Right lobe of liver (tissue), 6 donors: ENCODE measurements at regions not wholly inside any gene's neighbourhood (a gene's known extent, or its start where the extent isn't known, plus 50 kb on each side); places are given as distances from the start of the nearest gene placed in this dataset.

Experiments used
- ATAC-seq, 4 donors: fragments of 200-7000 bp; cut with Tn5 transposase; one replicate each; pipeline ENCODE4 v1.9.1; 2020; ENCODE audit warnings: mild to moderate bottlenecking in 4 of 4, moderate library complexity in 4 of 4
- DNase-seq, 3 donors: peaks; one replicate each; pipeline ENCODE4 v3.0.0-alpha.2; 2020
- H3K27ac ChIP-seq, 3 donors: fragments of 200-600 bp; one replicate each; pipeline ENCODE4 v1.8.0; 2022
- H3K27me3 ChIP-seq, 2 donors: fragments of 200-600 bp; one replicate each; pipeline ENCODE4 v1.8.0; 2022
- H3K36me3 ChIP-seq, 4 donors: fragments of 200-600 bp; sonication (generic) in 1 of 4; one replicate each; pipeline versions ENCODE4 v1.5.1 to v1.8.0; 2017 to 2022; ENCODE audit warnings: control low read depth in 1 of 4
- H3K4me1 ChIP-seq, 4 donors: fragments of 200-600 bp; sonication (generic) in 1 of 4; one replicate each; pipeline versions ENCODE4 v1.5.1 to v1.8.0; 2017 to 2022; ENCODE audit warnings: control low read depth in 1 of 4
- H3K4me3 ChIP-seq, 3 donors: fragments of 200-600 bp; one replicate each; pipeline ENCODE4 v1.8.0; 2022
- H3K9me3 ChIP-seq, 4 donors: fragments of 200-600 bp; sonication (generic) in 1 of 4; one replicate each; pipeline versions ENCODE4 v1.5.1 to v1.8.0; 2017 to 2022; ENCODE audit warnings: control low read depth in 1 of 4
- POLR2A ChIP-seq: fragments of 450-650 bp; IDR thresholded peaks from one replicate; pipeline ENCODE4 v1.6.1; 2017; ENCODE audit warnings: antibody characterized with exemption, mild to moderate bottlenecking
- WGBS: methylation state at CpG from one replicate; pipeline ENCODE4 v1.1.6; 2018; ENCODE audit warnings: low coverage, low lambda C conversion rate; ENCODE audit not compliant: insufficient coverage; ENCODE audit errors: missing lambda C conversion rate; 5-methylcytosine and 5-hydroxymethylcytosine counted together
- intact Hi-C, 2 donors: fragments of 100-400 bp; cut with DNase I; formaldehyde crosslinking; loops; one replicate each; pipeline versions ENCODE4 v1.11.2 to v1.14.1; 2022
- TF ChIP-seq, protein P1 (sequence below), 4 donors: fragments of 200-600 bp in 3 of 4; fragments of 450-650 bp in 1 of 4; IDR thresholded peaks; one replicate each; pipeline versions ENCODE4 v1.5.1 to v1.8.0; 2016 to 2022; ENCODE audit warnings: antibody characterized with exemption in 4 of 4, mild to moderate bottlenecking in 2 of 4
- donor health status: DM: no; HTN: yes; CAD: no.
- donor health status: DM: no; HTN: no; CAD: no.
- donor health status: DM: no; HTN: no; CAD: no.
- donor health status: DM: no; HTN: yes; CAD: no.
- donor health status: DM: no; HTN: yes; CAD: no.

DNA sequence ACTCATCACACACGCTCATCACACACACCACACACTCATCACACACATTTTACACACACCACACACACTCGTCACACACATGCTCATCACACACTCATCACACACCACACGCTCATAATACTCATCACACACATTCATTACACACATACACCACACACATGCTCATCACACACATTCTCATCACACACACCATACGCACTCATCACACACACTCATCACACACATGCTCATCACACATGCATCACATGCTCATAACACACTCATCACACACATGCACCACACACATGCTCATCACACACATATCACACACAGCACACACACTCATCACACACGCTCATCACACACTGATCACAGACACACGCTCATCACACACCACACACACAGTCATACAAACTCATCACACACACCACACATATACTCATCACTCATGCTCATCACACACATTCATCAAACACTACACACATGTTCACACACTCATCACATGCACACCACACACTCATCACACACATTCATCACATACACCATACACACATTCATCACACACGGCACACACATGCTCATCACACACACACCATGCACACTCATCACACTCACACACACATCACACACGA lies 247.1 kb upstream of the SGCG start:
- Histone ChIP-seq H3K9me3 (no peaks in the 10 kb centered on the region), H3K4me3 (no peak overlapping the region), H3K27me3 (no peaks in the 10 kb centered on the region), H3K36me3 (no peaks in the 10 kb centered on the region), H3K4me1 (no peaks in the 10 kb centered on the region), H3K27ac (no peak overlapping the region)
- TF ChIP-seq, protein P1, sequence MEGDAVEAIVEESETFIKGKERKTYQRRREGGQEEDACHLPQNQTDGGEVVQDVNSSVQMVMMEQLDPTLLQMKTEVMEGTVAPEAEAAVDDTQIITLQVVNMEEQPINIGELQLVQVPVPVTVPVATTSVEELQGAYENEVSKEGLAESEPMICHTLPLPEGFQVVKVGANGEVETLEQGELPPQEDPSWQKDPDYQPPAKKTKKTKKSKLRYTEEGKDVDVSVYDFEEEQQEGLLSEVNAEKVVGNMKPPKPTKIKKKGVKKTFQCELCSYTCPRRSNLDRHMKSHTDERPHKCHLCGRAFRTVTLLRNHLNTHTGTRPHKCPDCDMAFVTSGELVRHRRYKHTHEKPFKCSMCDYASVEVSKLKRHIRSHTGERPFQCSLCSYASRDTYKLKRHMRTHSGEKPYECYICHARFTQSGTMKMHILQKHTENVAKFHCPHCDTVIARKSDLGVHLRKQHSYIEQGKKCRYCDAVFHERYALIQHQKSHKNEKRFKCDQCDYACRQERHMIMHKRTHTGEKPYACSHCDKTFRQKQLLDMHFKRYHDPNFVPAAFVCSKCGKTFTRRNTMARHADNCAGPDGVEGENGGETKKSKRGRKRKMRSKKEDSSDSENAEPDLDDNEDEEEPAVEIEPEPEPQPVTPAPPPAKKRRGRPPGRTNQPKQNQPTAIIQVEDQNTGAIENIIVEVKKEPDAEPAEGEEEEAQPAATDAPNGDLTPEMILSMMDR (IDR thresholded peaks at IDR 0.05): no peak
- no peak for TF ChIP-seq POLR2A
- intact Hi-C loops: no loop called here
- ATAC-seq (no peak), DNase-seq (no peak)
- WGBS: 68% methylated on average over 8 of the region's 8 CpGs

DNA sequence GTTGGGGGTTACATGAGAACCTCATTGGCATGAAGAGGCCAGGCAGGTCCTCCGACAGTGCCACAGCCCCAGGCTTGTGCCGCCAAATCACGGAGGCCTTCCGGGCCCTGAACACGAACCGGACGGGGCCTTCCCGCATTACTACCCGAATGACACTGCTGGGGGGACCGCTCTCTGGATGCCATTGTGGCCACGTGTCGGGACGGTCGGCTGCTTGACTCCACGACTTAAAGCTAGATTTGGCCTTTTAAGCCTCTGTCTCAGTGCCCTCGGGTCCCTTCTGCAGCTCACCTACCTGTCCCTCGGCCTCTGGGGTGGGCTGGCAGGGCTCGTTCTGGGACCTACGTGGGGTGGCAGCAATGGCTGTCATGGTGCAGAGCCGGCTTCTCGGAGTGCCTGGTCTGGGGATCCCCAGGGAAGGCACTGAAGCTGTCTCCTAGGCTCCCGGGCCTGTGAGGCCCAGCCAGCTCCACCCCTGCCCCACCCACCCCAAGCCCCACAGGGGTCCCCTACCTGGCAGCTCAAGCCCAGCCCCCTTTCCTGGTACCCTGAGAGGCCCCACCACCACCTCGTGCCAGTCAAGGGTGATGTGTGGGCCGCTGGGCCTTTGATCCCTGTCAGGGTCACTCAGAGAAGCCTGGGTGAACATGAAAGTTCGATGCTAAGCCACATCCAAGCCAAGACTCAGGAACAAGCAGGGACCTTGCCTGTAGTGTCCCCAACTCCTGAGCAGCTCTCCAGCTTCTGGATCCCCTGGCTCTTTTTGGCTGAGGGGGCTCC lies 245.8 kb upstream of the SGCG start:
- H3K4me3 ChIP-seq: no peak overlapping the region
- H3K4me1 ChIP-seq: no peaks in the 10 kb centered on the region
- intact Hi-C loops: no loop called here
- 89% methylated on average over 6 of the region's 25 CpGs for WGBS
- no peaks in the 10 kb centered on the region for H3K36me3 ChIP-seq
- TF ChIP-seq, protein P1 (IDR thresholded peaks at IDR 0.05): no peak
- TF ChIP-seq POLR2A: no peak
- DNase-seq: no peak
- no peak for ATAC-seq
- H3K9me3 ChIP-seq: no peaks in the 10 kb centered on the region
- H3K27me3 ChIP-seq: no peaks in the 10 kb centered on the region
- no peak overlapping the region for H3K27ac ChIP-seq

DNA sequence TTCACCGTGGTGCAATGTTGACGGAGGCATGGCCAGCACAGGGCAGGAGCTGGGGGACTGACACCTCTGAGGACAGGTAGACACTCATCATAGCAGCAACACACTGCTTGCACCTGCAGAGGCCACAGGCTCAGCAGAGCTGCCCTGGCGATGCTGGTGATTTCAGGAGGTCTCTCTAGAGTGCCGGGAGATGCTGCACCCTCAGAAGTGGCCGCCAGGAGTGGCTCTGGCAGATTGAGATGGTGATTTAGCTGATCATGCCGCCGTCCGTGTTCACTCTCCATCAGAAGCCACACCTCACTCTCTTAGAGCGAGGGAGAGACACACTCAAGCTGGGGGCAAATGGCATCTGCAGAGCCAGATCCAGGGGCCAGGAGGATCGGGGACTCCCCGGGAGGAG lies 244.6 kb upstream of the SGCG start:
- DNase-seq (no peak), ATAC-seq (no peak)
- no peak overlapping the region for H3K27ac ChIP-seq
- no peak overlapping the region for H3K4me3 ChIP-seq
- H3K9me3 ChIP-seq: no peaks in the 10 kb centered on the region
- TF ChIP-seq, protein P1 (IDR thresholded peaks at IDR 0.05): no peak
- TF ChIP-seq POLR2A: no peak
- H3K27me3 ChIP-seq: no peaks in the 10 kb centered on the region
- no peaks in the 10 kb centered on the region for H3K36me3 ChIP-seq
- 71% methylated on average over 8 of the region's 11 CpGs for WGBS
- H3K4me1 ChIP-seq: no peaks in the 10 kb centered on the region
- intact Hi-C loops: no loop called here

DNA sequence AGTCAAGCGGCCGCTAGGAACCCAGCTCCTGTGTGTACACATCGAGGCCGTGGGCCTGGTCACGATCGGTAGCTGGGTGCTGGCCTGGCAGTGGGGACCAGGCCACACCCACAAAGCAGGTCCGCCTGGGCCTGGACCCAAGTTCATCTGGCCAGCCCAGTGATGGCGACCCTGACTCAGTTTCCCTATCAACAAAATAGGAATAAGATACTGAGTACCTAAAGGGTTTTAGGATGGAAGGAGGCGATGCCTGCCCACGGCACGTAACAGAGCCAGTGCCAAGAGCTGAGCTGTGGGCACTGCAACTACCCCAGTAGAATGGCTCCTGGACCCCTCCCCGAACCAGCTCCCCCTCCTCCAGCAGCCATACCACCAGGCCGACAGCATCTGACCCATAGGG lies 243.5 kb upstream of the SGCG start:
- ATAC-seq (no peak), DNase-seq (no peak)
- intact Hi-C loops: no loop called here
- no peaks in the 10 kb centered on the region for H3K27me3 ChIP-seq
- TF ChIP-seq, protein P1 (IDR thresholded peaks at IDR 0.05): no peak
- no peak for TF ChIP-seq POLR2A
- no peaks in the 10 kb centered on the region for H3K4me1 ChIP-seq
- 89% methylated on average over 12 of the region's 13 CpGs for WGBS
- no peak overlapping the region for H3K4me3 ChIP-seq
- H3K36me3 ChIP-seq: no peaks in the 10 kb centered on the region
- H3K27ac ChIP-seq: no peak overlapping the region
- H3K9me3 ChIP-seq: no peaks in the 10 kb centered on the region
